Fibroblast of mammary gland (primary cell): ENCODE measurements at regions not wholly inside any gene's neighbourhood (a gene's known extent, or its start where the extent isn't known, plus 50 kb on each side); places are given as distances from the start of the nearest gene placed in this dataset.

Source experiments
- DNase-seq: peaks from one replicate; pipeline ENCODE4 v3.0.0-alpha.2; 2010; ENCODE audit warnings: low read depth
- H3K4me3 ChIP-seq: 2 replicates; pipeline ENCODE4 v1.5.1; 2011; ENCODE audit warnings: low read depth, mild to moderate bottlenecking, low read length, moderate library complexity; ENCODE audit not compliant: control insufficient read depth
- TF ChIP-seq, protein P1 (sequence below): conservative IDR thresholded peaks from 2 replicates; pipeline ENCODE4 v1.5.1; 2011; ENCODE audit warnings: low read depth, low read length, inconsistent platforms; ENCODE audit not compliant: control insufficient read depth, insufficient read depth

DNA sequence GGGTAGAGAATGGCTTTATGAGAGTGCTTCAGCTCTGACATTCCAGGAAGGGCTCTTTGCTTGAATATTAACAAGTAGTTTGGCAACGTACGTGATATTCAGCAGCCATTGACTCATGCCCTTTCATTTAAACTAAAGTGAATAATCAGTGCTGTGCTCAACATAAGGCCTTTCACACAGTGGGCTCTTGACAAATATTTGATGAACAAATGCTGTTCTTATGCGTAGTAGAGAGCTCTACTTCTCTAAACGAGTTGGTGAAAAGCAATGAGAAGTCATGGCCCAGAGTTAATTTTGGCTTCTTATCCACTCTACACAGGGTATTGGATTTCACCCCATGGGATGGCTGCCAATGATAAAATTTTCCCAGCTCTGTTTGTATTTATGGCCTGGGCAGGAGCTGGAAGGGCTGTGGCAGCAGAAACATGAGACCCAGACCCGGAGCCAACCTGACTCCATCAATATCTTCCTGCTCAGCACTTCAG is 338.9 kb downstream of the CCDC85A start:
- TF ChIP-seq, protein P1, sequence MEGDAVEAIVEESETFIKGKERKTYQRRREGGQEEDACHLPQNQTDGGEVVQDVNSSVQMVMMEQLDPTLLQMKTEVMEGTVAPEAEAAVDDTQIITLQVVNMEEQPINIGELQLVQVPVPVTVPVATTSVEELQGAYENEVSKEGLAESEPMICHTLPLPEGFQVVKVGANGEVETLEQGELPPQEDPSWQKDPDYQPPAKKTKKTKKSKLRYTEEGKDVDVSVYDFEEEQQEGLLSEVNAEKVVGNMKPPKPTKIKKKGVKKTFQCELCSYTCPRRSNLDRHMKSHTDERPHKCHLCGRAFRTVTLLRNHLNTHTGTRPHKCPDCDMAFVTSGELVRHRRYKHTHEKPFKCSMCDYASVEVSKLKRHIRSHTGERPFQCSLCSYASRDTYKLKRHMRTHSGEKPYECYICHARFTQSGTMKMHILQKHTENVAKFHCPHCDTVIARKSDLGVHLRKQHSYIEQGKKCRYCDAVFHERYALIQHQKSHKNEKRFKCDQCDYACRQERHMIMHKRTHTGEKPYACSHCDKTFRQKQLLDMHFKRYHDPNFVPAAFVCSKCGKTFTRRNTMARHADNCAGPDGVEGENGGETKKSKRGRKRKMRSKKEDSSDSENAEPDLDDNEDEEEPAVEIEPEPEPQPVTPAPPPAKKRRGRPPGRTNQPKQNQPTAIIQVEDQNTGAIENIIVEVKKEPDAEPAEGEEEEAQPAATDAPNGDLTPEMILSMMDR, result no peak
- no peak overlapping the region for H3K4me3 ChIP-seq
- DNase-seq, result peak; percentile 39

DNA sequence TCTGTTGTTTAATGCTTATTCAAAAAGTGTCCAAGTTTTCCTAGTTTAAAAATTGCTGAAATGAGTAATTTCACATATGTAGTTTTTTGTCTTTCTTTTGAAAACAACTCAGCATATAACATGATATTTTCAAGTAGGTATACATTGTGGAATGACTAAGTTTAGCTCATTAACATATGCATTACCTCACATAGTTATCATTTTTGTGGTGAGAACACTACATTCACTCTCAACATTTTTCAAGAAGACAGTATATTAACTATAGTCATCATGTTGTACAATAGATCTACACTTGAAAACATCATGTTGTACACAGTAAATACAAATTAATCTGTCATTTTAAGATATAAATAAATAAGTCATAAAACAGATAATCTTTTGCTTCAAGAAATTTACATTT is 340.0 kb downstream of the CCDC85A start:
- TF ChIP-seq, protein P1, result no peak
- H3K4me3 ChIP-seq, result no peak overlapping the region
- DNase-seq, result no peak

DNA sequence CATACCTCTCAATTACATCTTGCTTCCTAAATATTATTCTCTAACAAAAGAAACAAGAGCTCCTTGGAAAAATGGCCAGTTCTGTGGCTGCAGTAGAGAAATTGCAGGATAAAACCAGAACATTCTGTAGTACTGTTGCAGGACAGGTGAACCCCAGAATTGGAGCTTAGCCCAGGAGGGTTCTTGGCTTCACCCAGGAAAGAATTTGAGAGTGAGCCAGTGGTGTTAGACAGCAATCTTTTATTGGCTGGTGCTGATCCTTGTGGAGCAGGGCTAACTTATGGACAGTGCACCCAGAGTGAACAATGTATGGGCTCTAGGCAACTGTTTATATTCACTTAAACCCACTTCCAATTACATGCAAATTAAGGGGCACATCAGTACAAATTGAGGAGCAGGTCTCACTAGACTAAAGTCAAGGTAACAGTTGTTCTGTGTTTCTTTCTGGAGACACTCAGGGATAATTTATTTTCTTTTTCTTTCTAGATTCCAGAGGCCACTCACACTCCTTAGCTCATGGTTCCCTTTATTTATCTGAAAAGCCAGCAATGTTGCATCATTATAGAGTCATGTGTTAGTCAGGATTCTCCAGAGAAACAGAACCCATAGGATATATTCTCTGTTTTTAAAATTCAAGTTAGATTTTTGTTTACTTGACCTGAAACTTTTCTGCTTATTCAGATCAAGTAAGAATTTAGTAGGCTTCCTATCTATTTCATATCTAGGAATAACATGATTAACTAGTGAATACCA is 348.1 kb downstream of the CCDC85A start:
- peak; percentile 34 for DNase-seq
- no peak overlapping the region for H3K4me3 ChIP-seq

DNA sequence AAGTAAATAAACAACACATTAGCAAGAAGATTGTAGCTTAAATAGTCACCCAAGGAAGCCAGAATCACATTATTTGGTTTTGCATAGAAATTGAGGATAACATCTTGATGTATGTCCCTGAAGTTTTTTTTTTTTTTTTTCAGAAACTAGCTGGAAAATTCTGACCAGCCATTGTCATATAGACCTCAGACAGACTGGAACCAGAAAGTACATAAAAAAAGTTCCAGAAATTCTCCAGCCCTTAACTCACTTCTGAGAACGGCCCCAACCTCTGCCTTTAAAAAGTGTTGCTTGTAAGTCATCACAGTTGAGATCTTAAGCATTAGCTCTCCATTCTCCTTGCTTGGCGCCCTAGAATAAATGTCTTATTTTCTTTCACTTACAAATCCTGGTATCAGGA is 350.5 kb downstream of the CCDC85A start:
- TF ChIP-seq, protein P1, result no peak
- DNase-seq, result no peak
- no peak overlapping the region for H3K4me3 ChIP-seq

More for the DNA sequence above, 348.1 kb downstream of the CCDC85A start:
- TF ChIP-seq, protein P1, result no peak

DNA sequence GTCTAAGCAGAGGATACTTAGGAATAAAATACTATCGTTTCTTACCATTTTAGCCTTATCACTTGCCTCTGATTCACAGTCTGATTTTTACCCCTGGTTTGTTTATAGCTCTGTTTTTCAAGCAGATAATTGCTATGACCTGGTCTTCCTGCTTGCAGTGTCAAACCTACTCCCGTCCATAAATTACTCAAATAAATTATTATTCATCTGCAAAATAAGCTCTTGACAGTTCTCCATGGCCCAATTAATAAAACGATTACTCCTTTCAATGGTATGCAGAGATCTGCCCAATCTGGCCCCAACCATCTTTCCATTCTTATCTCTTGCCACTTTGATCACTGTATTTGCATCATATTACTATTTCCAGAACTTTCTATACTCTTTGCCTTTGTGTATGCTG is 354.0 kb downstream of the CCDC85A start:
- no peak for DNase-seq
- TF ChIP-seq, protein P1, result no peak
- H3K4me3 ChIP-seq, result no peak overlapping the region

DNA sequence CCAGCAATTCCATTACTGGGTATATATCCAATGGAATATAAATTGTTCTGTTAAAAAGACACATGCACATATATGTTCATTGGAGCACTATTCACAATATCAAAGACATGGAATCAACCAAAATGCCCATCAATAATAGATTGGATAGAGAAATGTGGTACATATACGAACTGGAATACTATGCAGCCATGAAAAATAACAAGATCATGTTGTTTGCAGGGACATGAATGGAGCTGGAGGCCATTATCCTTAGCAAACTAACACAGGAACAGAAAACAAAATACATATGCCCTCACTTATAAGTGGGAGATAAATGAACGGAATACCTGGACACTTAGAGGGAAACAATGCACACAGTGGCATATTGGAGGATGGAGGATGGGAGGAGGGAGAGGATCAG is 355.8 kb downstream of the CCDC85A start:
- no peak overlapping the region for H3K4me3 ChIP-seq
- TF ChIP-seq, protein P1, result no peak
- no peak for DNase-seq
